Ovary (tissue), 7 donors: ENCODE measurements at regions not wholly inside any gene's neighbourhood (a gene's known extent, or its start where the extent isn't known, plus 50 kb on each side); places are given as distances from the start of the nearest gene placed in this dataset.

ENCODE experiments used
- DNase-seq, 5 donors: peaks; one replicate each; pipeline ENCODE4 v3.0.0-alpha.2; 2019 to 2020
- H3K27ac ChIP-seq, 2 donors: fragments of 200-600 bp; one replicate each; pipeline versions ENCODE4 v1.5.1 to v1.8.0; 2019 to 2022
- H3K27me3 ChIP-seq: fragments of 200-600 bp; one replicate; pipeline ENCODE4 v1.8.0; 2022
- H3K36me3 ChIP-seq: fragments of 200-600 bp; sonication (generic); one replicate; pipeline ENCODE4 v1.5.1; 2019
- H3K4me1 ChIP-seq: one replicate; pipeline ENCODE4 v1.8.1; 2013; ENCODE audit warnings: mild to moderate bottlenecking, moderate library complexity; ENCODE audit not compliant: insufficient read depth
- H3K4me3 ChIP-seq: fragments of 200-600 bp; sonication (generic); one replicate; pipeline ENCODE4 v1.5.1; 2017
- H3K9me3 ChIP-seq, 2 donors: fragments of 200-600 bp in 1 of 2; sonication (generic) in 1 of 2; one replicate each; pipeline versions ENCODE4 v1.5.1 to v1.8.1; 2013 to 2019; ENCODE audit warnings: mild to moderate bottlenecking in 1 of 2, moderate library complexity in 1 of 2
- EP300 ChIP-seq: sonication (generic); formaldehyde crosslinking; IDR thresholded peaks from one replicate; pipeline ENCODE4 v1.6.1; 2017; ENCODE audit warnings: antibody characterized with exemption
- POLR2A ChIP-seq: fragments of 450-650 bp; IDR thresholded peaks from one replicate; pipeline ENCODE4 v1.6.1; 2017; ENCODE audit warnings: antibody characterized with exemption, mild to moderate bottlenecking, moderate library complexity
- WGBS, 3 donors: extraction: QIAGEN DNeasy Blood & Tissue Kit in 1 of 3; methylation state at CpG; one replicate each; pipeline versions ENCODE4 v1.1.5 to v1.1.7; 2013 to 2017; 5-methylcytosine and 5-hydroxymethylcytosine counted together
- intact Hi-C, 4 donors: fragments of 100-400 bp; cut with DNase I; formaldehyde crosslinking; loops; one replicate each; pipeline versions ENCODE4 v1.11.0 to v1.15.1; 2022 to 2023
- TF ChIP-seq, protein P1 (sequence below), 3 donors: fragments of 450-650 bp in 2 of 3; fragments of 200-600 bp in 1 of 3; IDR thresholded peaks; one replicate each; pipeline versions ENCODE4 v1.5.1 to v1.8.0; 2016 to 2022; ENCODE audit warnings: antibody characterized with exemption in 3 of 3, mild to moderate bottlenecking in 1 of 3
- donor health status: DM: no; HTN: no; CAD: no; lungs with moderate emphysema.
- donor health status: DM: no; HTN: no; CAD: no.
- donor health status: Bipolar disorder and iron deficiency.
- donor health status: DM: no; HTN: no; CAD: no.
- donor health status: DM: yes; HTN: yes; CAD: no.

DNA sequence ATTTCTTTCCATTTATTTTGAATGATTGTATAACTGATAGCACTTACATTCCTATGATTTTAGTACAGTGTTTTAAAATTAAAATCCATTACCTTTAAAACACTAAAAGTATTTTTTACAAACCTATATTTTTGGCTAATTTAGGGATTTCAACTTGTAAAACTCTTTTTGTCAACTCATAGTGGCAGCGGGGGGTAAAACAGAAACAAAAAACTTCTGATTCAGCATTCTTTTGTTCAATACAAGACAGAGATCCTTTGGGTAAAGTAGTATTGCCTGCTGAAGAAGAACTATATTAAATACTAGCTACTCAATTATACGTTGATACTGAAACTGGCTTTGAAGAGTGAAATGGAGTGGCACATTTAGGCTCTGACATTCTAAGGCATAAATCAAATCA lies 437.4 kb upstream of the CDH19 start:
- WGBS, 3 donors = 69 to 81% (median 71%) methylated on average over 2 of the region's 2 CpGs
- H3K4me1 ChIP-seq = no peaks in the 10 kb centered on the region
- intact Hi-C loops = no loop called here

DNA sequence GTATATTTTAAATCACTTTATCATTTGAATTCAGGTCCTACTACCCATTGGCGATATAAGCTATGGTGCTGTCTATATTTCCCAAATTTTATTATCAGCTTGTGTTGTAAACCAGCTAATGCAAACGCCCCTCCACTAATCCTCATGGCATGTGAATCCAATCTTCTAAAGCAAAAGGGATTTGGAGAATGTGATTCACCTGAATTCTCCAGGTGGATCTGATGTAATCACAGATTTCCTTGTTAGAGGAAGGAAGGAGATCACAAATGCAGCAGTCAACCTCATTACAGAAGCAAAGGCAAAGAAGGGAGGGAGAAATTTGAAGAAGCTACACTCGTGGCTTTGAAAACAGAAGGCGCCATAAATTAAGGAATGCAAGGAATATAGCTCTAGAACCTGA lies 431.1 kb upstream of the CDH19 start:
- H3K4me1 ChIP-seq = no peaks in the 10 kb centered on the region
- TF ChIP-seq, protein P1, sequence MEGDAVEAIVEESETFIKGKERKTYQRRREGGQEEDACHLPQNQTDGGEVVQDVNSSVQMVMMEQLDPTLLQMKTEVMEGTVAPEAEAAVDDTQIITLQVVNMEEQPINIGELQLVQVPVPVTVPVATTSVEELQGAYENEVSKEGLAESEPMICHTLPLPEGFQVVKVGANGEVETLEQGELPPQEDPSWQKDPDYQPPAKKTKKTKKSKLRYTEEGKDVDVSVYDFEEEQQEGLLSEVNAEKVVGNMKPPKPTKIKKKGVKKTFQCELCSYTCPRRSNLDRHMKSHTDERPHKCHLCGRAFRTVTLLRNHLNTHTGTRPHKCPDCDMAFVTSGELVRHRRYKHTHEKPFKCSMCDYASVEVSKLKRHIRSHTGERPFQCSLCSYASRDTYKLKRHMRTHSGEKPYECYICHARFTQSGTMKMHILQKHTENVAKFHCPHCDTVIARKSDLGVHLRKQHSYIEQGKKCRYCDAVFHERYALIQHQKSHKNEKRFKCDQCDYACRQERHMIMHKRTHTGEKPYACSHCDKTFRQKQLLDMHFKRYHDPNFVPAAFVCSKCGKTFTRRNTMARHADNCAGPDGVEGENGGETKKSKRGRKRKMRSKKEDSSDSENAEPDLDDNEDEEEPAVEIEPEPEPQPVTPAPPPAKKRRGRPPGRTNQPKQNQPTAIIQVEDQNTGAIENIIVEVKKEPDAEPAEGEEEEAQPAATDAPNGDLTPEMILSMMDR (IDR thresholded peaks at IDR 0.05) = no peak
- no peak for TF ChIP-seq EP300
- no peak for TF ChIP-seq POLR2A
- intact Hi-C loops = no loop called here
- 52 to 59% (median 53%) methylated on average over 4 of the region's 4 CpGs for WGBS, 3 donors
- no peaks in the 10 kb centered on the region for H3K36me3 ChIP-seq
- DNase-seq = no peak
- no peaks in the 10 kb centered on the region for H3K9me3 ChIP-seq
- no peak overlapping the region for H3K27ac ChIP-seq
- H3K27me3 ChIP-seq = no peaks in the 10 kb centered on the region
- H3K4me3 ChIP-seq = no peak overlapping the region

More for the DNA sequence above, 437.4 kb upstream of the CDH19 start:
- no peaks in the 10 kb centered on the region for H3K27me3 ChIP-seq
- H3K4me3 ChIP-seq = no peak overlapping the region
- no peak for DNase-seq
- no peaks in the 10 kb centered on the region for H3K36me3 ChIP-seq
- no peaks in the 10 kb centered on the region for H3K9me3 ChIP-seq
- TF ChIP-seq EP300 (no peak), POLR2A (no peak)
- TF ChIP-seq, protein P1 (IDR thresholded peaks at IDR 0.05) = no peak
- H3K27ac ChIP-seq = no peak overlapping the region

DNA sequence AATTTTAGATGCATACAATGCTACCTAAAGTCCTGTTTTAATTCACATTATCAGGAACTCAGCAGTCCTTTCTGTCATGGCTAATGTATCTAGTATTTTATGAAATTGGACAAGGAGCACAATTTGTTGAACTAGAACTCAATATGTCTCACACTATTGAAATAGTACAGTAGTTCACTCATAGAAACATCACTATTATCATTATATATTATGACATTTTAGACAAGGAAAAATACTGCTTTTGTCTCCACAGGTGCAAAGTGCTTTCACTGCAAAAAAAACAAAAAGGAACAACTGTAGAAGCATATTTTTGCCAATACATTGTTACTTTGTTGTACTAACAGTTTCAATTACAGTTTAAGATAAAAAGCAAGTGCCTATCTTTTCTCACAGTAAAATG lies 419.2 kb upstream of the CDH19 start:
- TF ChIP-seq, protein P1 (IDR thresholded peaks at IDR 0.05) = no peak
- TF ChIP-seq POLR2A (no peak), EP300 (no peak)
- no peak overlapping the region for H3K27ac ChIP-seq
- no peaks in the 10 kb centered on the region for H3K27me3 ChIP-seq
- H3K9me3 ChIP-seq = no peaks in the 10 kb centered on the region
- H3K4me1 ChIP-seq = no peaks in the 10 kb centered on the region
- no peaks in the 10 kb centered on the region for H3K36me3 ChIP-seq
- no peak overlapping the region for H3K4me3 ChIP-seq
- intact Hi-C loops = no loop called here
- no peak for DNase-seq

DNA sequence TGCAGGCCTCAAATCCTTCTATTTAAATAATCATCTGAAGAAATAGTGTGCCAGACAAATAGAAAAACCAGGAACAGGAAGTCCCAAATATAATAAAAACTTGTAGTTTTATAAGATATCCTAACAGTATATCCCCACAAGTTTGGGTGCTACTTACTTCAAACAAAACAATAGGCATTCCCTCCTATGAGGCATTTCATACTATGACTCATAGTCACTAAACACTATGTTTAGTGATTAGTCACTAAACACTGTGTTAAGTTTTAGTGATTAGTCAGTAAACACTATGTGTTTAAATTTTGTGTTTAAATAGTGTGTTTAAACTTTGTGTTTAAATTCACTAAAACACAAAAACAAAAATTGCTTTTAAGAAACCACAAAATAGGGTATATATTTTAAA lies 407.0 kb upstream of the CDH19 start:
- Histone ChIP-seq H3K9me3 (no peaks in the 10 kb centered on the region), H3K4me1 (no peaks in the 10 kb centered on the region), H3K27ac (no peak overlapping the region), H3K4me3 (no peak overlapping the region), H3K36me3 (no peaks in the 10 kb centered on the region), H3K27me3 (no peaks in the 10 kb centered on the region)
- DNase-seq = no peak
- intact Hi-C loops = no loop called here
- TF ChIP-seq, protein P1 (IDR thresholded peaks at IDR 0.05) = no peak
- TF ChIP-seq EP300 = no peak
- no peak for TF ChIP-seq POLR2A

DNA sequence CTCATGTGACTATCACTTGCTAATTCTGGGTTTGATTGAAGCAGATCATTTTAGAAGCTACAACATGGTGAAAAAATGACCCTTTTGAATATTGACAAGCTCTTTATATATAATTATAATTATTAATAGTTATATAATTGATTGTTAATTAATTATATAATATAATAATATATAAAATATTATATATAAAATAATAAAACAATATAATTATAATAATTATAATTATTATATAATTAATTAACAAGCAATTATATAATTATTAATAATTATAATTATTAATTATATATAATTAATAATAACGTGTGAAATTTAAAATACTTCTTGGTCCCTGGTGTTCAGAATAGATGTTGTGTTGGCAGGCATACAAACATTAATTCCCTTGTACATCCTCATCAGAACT lies 404.1 kb upstream of the CDH19 start:
- WGBS, 3 donors = 87 to 90% (median 87%) methylated on average over 1 of the region's 1 CpG
- intact Hi-C loops = no loop called here
- no peaks in the 10 kb centered on the region for H3K9me3 ChIP-seq
- H3K4me1 ChIP-seq = no peaks in the 10 kb centered on the region
- no peak for TF ChIP-seq EP300
- no peak for TF ChIP-seq POLR2A
- TF ChIP-seq, protein P1 (IDR thresholded peaks at IDR 0.05) = no peak
- DNase-seq = no peak
- H3K27ac ChIP-seq = no peak overlapping the region
- H3K27me3 ChIP-seq = no peaks in the 10 kb centered on the region
- H3K36me3 ChIP-seq = no peaks in the 10 kb centered on the region
- no peak overlapping the region for H3K4me3 ChIP-seq
